Nephron progenitor cell (in vitro differentiated cells): ENCODE measurements at regions not wholly inside any gene's neighbourhood (a gene's known extent, or its start where the extent isn't known, plus 50 kb on each side); places are given as distances from the start of the nearest gene placed in this dataset.

Experiments used
- DNase-seq: peaks from one replicate; pipeline ENCODE4 v3.0.0; 2021
- H3K27ac Mint-ChIP-seq: 2 replicates; pipeline ENCODE4 v1.8.0; 2021; ENCODE audit warnings: mild to moderate bottlenecking, moderate library complexity, mixed read lengths
- H3K27me3 Mint-ChIP-seq: 2 replicates; pipeline ENCODE4 v1.8.0; 2021; ENCODE audit warnings: mild to moderate bottlenecking, low read depth, mixed read lengths; ENCODE audit not compliant: poor library complexity
- H3K36me3 Mint-ChIP-seq: 2 replicates; pipeline ENCODE4 v1.8.0; 2021; ENCODE audit warnings: low read depth, mixed read lengths
- H3K4me1 Mint-ChIP-seq: 2 replicates; pipeline ENCODE4 v1.8.0; 2021; ENCODE audit warnings: mixed read lengths
- H3K4me3 Mint-ChIP-seq: 2 replicates; pipeline ENCODE4 v1.8.0; 2021; ENCODE audit warnings: mild to moderate bottlenecking, moderate library complexity, mixed read lengths
- H3K9me3 Mint-ChIP-seq: 2 replicates; pipeline ENCODE4 v1.8.0; 2021; ENCODE audit warnings: mild to moderate bottlenecking, moderate library complexity, mixed read lengths
- CTCF ChIP-seq: fragments of 200-600 bp; sonication (generic); IDR thresholded peaks from 2 replicates; pipeline ENCODE4 v1.5.0; 2021; ENCODE audit warnings: antibody characterized with exemption

- no peak for TF ChIP-seq CTCF
- no peak overlapping the region for H3K4me3 Mint-ChIP-seq
- H3K27ac Mint-ChIP-seq, result no peak overlapping the region
- no peaks in the 10 kb centered on the region for H3K36me3 Mint-ChIP-seq
- no peaks in the 10 kb centered on the region for H3K4me1 Mint-ChIP-seq
- no peaks in the 10 kb centered on the region for H3K9me3 Mint-ChIP-seq
- DNase-seq, result no peak
- peaks cover 10% of the 10 kb centered on the region for H3K27me3 Mint-ChIP-seq
These were observed 146.2 kb upstream of the GORAB start for GRCh38 chr1:170385750-170386149.

- DNase-seq, result no peak
- TF ChIP-seq CTCF, result no peak
- no peak overlapping the region for H3K27ac Mint-ChIP-seq
- no peaks in the 10 kb centered on the region for H3K4me1 Mint-ChIP-seq
- H3K4me3 Mint-ChIP-seq, result no peak overlapping the region
- H3K27me3 Mint-ChIP-seq, result peaks cover 10% of the 10 kb centered on the region
- H3K9me3 Mint-ChIP-seq, result no peaks in the 10 kb centered on the region
- H3K36me3 Mint-ChIP-seq, result no peaks in the 10 kb centered on the region
These were observed 143.5 kb upstream of the GORAB start for GRCh38 chr1:170388489-170388888.

- Mint-ChIP-seq H3K27me3 (no peaks in the 10 kb centered on the region), H3K27ac (no peak overlapping the region), H3K4me1 (no peaks in the 10 kb centered on the region), H3K36me3 (no peaks in the 10 kb centered on the region), H3K9me3 (peaks cover 4% of the 10 kb centered on the region), H3K4me3 (no peak overlapping the region)
- DNase-seq, result no peak
- TF ChIP-seq CTCF, result no peak
These were observed 136.8 kb upstream of the GORAB start for GRCh38 chr1:170395149-170395548.

GRCh38 chr1:170397061-170397460 lies 134.9 kb upstream of the GORAB start:
- no peak for TF ChIP-seq CTCF
- no peaks in the 10 kb centered on the region for H3K36me3 Mint-ChIP-seq
- DNase-seq, result no peak
- peaks cover 3% of the 10 kb centered on the region for H3K27me3 Mint-ChIP-seq
- H3K27ac Mint-ChIP-seq, result no peak overlapping the region
- H3K4me3 Mint-ChIP-seq, result no peak overlapping the region
- H3K9me3 Mint-ChIP-seq, result peaks cover 4% of the 10 kb centered on the region
- H3K4me1 Mint-ChIP-seq, result no peaks in the 10 kb centered on the region

- Mint-ChIP-seq H3K36me3 (no peaks in the 10 kb centered on the region), H3K27ac (no peak overlapping the region), H3K27me3 (peaks cover 3% of the 10 kb centered on the region), H3K4me1 (no peaks in the 10 kb centered on the region), H3K9me3 (peaks cover 7% of the 10 kb centered on the region), H3K4me3 (no peak overlapping the region)
- no peak for DNase-seq
- no peak for TF ChIP-seq CTCF
These were observed 129.3 kb upstream of the GORAB start for GRCh38 chr1:170402476-170403311.

GRCh38 chr1:170407138-170407537 lies 124.8 kb upstream of the GORAB start:
- no peak for DNase-seq
- H3K36me3 Mint-ChIP-seq, result no peaks in the 10 kb centered on the region
- TF ChIP-seq CTCF, result no peak
- no peaks in the 10 kb centered on the region for H3K4me1 Mint-ChIP-seq
- H3K27ac Mint-ChIP-seq, result no peak overlapping the region
- peaks cover 7% of the 10 kb centered on the region for H3K9me3 Mint-ChIP-seq
- H3K27me3 Mint-ChIP-seq, result no peaks in the 10 kb centered on the region
- no peak overlapping the region for H3K4me3 Mint-ChIP-seq
